HG03103 (cell line): ENCODE measurements at regions not wholly inside any gene's neighbourhood (a gene's known extent, or its start where the extent isn't known, plus 50 kb on each side); places are given as distances from the start of the nearest gene placed in this dataset.
"Not testable (repeated sequence)": the region's sequence is repeated elsewhere in the genome, so short reads cannot be mapped to it uniquely, and the experiment has no call there.

Experiments
- ATAC-seq: cut with Tn5 transposase; IDR thresholded peaks from one replicate; pipeline ENCODE4 v1.9.1; 2021; ENCODE audit warnings: low read depth; ENCODE audit not compliant: unreplicated experiment

DNA sequence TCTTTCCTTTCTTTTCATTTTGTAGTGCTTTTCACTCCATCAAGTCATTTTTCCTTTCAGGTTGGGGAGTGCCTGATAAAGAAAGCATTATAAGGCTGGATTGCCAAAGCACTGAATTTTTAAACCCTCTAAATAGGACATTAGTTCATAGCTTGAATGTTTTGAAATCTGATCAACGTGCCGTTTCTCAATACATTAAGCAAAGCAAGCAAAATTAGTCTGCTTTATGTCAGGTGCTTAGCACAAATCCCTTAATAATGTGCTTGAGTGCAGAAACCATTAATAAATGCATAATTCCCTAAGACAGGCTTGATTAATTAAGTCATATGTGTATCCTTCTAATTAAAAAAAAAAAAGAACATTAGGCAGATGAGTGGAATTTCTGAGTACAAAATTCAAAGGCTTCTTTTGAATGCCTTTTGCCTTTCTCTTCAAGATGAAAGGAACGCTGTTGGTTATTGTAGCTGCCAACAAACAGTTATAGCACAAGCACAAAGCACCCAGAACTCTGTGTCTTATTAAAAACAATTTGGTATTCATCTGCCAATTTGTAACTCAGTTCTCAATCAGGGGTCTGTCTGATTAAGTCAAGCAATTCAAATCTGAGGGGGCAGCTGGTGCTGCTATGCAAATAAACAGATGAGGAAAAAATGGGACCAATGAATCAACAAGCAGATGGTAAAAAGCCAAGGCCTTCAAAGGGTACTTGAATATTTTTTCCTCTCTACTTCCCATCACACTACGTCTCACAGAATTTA lies 233.7 kb downstream of the TLE1 start:
- no peak for ATAC-seq

DNA sequence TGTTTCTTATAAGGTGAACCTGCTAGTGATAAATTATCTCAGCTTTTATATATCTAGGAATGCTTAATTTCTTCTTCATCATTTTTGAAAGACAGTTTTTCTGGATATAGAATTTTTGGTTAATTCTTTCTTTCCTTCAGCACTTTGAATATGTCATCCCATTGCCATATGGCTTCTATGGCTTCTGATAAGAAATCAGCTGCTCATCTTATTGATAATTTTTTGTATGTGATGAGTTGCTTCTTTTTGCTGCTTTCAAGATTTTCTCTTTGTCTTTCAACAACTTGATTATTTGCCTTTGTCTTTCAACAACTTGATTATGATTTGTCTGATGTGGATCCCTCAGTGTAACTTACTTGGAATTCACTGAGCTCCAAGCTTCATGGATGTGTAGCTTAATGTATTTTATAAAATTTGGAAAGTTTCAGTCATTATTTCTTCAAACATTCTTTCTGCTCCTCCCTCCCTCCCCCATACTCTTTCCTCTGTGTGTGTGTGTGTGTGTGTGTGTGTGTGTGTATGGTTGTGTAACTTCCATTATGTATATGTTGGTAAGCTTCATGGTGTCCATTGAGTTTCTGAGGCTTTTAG lies 243.9 kb downstream of the TLE1 start:
- no peak for ATAC-seq

DNA sequence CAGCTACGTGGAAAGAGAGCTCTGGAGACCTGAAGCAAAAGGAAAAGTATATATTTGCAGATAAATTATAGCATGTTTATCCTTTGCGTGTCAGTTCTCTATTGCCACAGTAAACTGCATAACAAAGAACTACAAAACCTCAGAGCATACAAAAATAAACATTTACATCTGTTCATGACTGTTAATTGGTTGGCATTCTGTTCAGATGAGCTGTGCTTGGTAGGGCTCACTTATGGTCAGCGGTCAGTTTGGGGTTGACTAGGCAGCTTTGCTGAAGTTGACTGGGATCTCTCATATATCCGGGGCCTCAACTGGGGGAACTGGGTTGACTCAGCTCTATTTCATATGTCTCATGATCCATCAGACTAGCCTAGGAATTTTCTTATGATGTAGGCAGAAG lies 257.7 kb downstream of the TLE1 start:
- ATAC-seq: no peak

DNA sequence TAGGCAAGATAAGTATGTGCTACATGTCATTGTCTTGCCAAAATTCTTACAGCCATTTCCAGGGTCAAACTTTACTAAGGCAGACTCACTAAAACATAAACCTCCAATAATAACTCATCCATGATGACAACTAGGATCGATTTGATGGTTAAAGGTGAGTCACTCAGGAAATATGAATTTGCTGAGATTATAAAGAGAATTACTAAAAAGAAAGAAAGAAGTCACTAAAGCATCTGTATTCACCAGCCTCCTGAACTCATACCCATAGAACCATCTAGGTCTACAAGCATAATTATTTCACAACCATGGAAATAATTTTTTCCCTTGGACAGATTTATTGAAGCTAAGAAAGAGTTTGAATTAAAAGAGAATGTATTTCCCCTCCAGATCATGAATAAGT lies 258.6 kb downstream of the TLE1 start:
- ATAC-seq: no peak

DNA sequence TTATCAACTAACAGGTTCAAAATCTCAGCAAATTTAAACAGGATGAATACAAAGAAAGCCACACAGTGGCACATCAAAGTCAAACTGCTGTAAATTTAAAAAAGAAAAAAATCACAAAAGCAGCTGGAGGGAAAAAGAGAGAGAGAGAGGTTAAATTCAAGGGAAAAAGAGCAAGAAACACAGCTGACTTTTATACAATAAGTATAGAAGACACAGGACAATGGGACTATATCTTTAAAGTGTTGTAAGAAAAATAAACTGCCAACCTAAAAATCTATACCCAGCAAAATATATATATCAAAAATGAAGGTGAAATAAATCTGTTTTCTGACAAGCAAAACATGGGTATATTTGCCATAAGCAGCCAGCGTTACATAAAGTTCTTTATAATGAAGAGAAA lies 261.5 kb downstream of the TLE1 start:
- no peak for ATAC-seq

DNA sequence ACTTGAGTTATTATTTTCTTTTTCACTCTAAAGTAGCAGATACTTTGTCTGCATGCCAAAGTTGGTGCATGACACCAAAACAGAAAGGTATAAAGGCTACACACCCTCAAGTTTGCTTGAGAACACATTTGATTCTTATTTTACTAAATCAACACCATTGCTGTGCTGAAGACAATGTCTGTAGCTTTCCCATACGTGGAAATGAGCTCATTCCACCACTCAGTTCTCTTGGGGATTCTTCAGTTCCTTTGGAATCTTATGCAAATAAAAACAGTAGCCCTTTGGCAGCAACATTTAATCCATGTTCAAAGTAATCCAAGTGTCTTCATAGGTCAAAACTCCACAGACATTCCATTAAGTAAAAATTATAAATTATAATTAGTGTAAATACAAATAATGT lies 264.9 kb downstream of the TLE1 start:
- no peak for ATAC-seq

DNA sequence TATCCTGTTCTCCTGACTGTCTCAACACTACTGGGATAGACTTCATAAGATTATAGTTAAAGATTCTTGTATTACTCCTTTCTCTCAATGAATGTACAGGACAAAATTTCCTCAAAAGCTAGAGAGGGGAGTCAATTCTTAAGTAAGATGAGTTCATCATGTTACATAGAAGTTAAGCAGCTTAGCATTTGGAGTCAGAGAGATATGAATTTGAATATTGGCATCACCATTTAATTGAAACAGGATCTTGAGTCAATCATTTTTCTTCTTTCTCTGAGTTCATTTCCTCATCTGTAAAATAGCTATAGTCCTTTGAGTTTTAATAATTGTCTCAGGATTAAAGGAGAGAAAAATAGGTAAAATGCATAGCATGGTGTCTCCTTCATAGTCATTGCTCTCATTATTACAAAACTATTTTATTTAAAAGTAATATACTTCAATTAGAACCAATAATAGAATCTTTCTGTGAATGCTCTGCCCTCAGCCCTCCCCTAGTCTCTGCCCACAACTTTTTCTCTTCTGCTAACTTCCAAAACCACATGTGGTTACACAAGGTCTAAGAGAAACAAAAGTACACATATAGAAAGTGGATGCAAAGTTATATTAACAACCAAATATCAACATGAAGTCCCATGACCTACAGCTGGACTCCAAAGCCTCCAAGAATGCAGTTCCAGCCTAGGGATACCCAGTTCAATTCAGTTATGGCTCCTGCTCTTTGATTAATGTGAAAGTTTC lies 265.6 kb downstream of the TLE1 start:
- no peak for ATAC-seq

DNA sequence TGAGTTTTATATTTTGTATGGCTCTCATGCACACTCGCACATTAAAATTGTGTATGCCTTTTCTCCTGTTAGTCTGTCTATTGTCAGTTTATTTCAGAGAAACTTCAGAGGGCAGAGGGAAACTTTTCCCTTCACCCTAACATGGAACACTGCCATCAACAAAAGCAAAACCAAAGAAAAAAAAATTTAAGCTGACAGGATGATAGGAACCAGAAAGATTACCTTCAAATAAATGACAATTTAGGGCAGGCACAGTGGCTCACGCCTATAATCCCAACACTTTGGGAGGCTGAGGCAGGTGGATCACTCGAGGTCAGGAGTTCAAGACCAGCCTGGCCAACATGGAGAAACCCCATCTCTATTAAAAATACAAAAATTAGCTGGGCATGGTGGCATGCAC lies 268.3 kb downstream of the TLE1 start:
- not testable (repeated sequence) for ATAC-seq

DNA sequence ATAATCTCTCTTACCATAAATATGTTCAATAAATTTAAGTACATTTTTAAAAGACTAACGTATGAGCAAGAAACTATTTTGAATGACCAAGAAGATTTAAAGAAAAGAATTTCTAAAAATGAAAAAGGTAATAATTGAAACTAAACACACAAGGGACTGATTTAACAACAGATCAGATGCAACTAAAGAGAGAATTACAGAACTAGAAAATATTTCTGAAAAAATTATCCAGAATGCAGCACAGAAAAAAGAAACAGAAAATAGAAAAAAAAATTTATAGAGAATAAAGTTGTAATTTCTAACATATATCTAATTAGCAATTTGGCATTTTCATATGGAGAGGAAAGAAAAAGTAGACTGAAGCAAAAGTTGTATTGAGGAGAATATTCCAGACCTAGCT lies 269.3 kb downstream of the TLE1 start:
- ATAC-seq: no peak

DNA sequence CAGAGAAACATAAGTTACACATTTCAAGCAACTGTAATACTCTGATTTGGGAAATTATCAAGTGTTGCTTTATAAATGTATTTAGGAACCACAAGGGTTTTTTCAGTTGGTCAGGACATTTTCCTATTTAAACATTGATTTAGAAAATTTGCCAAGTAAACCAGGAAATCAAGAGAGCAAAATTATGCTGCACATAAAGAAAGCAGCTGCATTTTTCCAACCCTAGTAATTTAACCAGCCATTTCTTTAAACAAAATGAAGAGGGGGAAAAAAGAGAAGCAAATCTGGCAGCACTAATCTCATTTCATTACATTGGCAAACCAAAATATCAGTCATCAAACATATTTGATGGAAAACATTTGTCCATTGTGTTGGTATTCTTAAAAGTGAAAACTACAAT lies 271.4 kb downstream of the TLE1 start:
- ATAC-seq: no peak

DNA sequence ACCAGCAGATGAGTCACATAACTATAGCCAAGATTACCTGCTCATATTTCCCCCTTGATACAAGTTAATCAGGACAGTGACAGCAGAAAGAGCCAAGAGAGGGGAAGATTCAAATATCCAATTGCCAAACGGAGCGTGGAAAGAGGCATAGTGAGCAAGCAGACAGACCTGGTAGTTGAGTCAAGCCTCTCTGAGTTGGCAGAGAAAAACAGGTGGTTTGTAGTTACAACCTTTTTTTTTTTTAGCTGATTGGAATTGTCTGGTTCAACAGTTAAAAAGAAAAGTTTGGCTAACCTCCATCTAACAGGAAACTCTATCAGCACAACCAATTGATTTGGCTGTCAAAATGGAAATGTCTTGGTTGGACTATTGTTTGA lies 272.1 kb downstream of the TLE1 start:
- ATAC-seq: no peak

DNA sequence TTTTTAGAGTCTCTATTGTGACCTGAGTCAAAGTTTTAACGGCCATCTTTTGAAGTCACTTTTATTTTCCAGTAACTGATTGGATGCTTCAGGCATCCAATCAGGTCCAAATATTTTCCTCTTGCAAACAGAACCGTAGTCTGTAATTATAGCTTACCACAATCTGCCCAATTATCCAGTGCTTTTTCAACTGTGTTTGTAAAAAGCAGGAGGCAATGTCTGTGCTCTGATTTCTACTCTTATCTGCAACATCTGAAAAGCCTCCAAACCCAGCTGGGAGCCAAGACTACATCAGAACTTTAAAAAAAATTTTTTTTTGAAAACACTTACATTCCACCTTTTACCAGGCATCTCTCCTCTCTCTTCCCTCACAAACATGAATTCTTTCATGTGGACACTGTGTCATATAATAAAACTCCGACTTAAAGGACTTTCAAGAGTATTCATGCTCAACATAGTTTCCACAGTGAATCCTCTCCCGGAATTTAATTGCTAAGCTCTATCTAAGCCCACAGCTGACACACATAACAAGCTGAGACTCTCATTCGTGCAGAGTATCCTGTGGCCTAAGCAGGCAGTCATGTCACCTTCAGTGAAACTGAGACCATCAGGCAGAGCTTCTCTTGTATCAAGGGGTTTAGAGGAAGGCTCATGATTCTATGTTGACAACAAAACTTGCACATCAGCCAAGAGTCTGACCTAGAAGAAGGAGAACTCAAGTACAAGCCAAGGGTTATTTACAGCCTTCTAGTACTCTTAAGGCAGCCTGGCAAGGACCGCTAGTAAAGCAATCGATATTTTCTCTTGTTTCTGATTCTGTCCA lies 272.7 kb downstream of the TLE1 start:
- ATAC-seq: no peak

DNA sequence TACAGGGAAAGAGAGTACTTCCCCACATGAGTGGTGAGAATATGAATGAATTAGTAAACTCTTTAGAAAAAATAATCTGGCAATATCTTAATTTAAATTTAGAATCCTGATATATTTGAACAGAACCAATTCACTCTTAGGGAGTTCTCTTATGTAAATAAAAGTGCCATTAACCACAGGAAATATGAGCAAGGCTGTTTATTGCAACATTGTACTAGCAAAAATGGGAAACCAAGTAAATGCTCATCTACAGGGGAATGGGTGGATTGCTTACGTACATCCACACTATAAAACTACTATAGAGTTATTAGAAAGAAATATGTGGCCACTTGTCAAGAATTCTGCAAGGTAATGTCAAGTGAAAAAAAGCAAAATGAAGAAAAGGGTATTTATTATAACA lies 274.5 kb downstream of the TLE1 start:
- ATAC-seq: no peak

DNA sequence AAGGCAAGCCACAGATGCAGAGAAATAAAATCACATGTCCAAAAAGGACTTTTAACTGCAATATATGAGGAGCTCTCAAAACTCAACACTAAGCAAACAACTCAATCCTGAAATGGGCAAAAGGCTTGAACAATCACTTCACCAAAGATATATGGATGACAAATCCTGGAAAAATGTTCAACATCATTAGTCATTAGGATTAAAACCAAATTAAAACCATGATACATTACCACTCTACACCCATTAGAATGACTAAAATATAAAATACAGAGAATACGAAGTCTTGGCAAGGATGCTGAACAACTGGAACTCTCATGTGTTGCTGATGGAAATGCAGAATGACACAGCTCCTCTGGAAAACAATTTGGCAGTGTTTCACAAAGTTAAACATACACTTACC lies 277.4 kb downstream of the TLE1 start:
- ATAC-seq: no peak

DNA sequence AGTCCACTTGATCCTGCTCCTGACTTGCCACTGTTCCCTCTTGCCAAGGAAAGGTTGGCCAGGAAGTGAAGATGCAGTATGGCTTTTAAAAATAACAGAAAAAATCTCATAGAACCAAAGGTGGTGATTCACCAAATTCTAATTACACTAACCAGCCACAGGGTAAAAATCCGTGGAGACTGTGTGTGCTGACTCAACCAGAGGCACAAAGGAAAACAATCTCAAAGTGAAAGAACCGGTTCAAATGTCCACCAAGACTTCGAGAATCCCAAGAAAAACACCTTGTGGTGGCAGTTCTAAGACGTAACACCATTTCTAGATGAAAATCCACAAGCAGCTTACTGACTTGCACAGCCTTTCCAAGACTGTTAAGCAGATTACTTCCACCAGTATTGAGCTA lies 279.1 kb downstream of the TLE1 start:
- ATAC-seq: no peak

DNA sequence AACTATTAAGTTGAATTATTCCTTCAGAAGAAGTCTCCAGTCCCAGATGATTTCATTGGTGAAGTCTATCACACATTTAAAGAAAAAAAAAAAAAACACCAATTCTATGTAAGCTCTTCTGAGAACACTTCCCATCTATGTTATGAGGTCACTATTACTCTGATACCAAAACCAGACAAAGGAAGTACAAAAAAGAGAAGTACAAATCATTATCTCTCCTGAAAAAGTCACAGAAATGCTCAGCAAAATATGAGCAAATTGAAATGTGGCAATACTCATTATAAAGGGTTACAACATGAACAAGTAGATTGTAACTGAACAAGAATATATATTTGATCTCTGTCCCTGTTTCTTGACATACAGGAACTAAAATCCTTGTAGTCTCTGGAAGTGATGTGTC lies 280.4 kb downstream of the TLE1 start:
- ATAC-seq: no peak

DNA sequence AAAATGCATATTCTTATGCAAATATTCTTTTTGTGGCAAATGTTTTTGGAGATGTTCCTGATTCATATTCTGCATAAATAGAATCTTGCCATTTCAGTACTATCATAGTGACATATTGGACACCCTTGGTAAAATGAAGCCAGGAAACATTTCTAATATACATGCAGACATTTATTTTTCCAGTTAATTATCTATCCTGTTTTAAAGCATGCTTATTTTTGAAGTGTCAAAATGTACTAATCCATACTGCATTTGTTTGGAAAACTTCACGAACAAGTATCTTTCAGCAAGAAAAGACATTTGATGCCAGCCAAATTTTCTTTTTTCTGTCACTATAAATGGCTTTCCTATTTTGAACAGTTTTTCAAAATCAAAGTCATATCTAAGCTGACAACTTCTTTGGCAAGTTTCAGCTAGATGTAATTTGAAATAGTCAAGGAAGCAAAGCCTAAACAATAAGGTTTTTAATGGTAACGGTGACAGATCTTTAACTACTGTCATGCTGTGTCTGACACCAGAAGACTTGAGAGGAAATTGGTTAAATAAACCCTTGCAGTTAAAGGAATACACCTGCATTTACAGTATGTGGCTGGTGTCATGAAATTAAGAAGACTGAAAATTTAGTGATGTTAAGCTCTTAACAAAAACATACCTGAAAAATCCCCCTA lies 284.3 kb downstream of the TLE1 start:
- no peak for ATAC-seq

DNA sequence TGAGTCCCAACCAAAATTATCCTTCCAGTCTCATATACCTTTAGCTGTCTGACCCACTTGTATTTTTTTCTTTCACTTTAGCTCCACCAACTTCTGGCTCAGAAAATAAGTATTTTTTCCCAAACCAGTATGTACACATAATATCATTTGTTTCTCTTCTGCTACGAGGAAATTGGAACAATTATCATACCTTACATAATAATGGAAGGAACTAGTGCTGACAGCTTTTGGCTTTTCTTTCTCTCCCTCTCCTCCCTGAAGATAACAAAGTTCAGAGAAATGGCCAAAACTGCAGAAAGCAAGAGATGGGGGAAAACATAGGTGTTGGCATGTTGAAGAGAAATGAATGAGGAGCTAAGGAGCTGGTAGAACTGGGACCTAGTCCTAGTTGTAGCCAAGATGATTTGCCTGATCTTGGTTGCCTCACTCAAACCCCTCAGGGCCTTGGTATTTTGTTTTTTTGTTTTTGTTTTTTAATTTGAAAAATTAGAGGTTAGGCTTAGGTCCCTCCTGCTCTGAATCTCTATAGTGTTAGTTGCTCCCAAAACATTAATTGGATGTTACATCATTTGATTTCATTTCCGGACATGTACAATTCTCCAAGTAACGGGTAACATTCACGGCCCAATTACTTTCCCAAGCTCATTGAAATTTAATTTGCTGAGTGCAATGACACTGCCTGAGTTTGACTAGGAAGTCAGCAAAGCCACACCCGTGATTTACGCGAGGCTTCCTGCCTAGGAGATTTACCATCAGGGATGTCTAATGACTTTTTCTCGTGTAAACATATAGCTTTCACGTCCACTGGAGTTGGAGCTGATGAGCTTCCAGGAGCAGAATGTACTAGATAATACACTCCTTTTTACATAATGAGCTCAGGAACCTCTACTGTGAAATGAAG lies 291.6 kb downstream of the TLE1 start:
- no peak for ATAC-seq

DNA sequence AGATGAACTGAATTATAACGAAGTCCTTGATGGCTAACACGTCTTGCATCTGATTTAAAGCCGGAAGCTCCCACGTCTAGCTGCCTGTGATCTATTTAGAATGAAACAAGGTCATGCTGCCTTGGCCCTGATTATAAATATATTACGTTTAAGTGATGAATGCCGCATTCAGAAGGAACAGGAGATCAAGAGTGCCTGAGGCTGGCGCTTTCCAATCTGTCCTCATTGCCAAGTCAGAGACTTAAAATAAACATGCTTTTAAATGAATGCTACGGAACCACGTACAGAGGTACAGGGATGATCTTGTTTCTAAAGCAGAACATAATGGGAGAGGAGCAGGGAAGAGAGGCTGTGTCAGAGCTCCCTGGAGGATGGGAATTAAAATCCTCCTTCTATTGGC lies 292.8 kb downstream of the TLE1 start:
- ATAC-seq: no peak

DNA sequence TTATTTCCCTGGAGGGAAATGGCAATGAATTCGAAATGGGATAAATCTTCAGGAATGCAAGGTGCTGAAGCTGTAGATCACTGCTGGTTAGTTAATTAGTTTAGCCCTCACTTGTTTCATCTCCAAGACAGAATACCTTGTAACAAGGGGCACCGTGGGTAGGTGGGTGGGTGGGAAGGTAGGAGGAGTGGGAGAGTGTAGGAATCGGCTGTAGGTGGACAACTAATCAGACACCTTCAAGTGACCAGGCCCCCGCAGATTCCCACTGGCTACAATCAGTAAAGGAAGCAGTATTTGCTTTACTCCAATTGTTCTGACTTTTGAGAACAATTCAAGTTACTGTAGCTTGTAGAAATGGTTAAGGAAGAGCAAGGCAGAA lies 293.7 kb downstream of the TLE1 start:
- ATAC-seq: no peak
